Epithelial cell of esophagus (primary cell): ENCODE measurements at regions not wholly inside any gene's neighbourhood (a gene's known extent, or its start where the extent isn't known, plus 50 kb on each side); places are given as distances from the start of the nearest gene placed in this dataset.

ENCODE experiments used
- DNase-seq: peaks from one replicate; pipeline ENCODE4 v3.0.0; 2010; ENCODE audit warnings: low read depth
- H3K4me3 ChIP-seq: 2 replicates; pipeline ENCODE4 v1.5.1; 2011; ENCODE audit warnings: mild to moderate bottlenecking, low read length, control low read depth
- CTCF ChIP-seq: IDR thresholded peaks from 2 replicates; pipeline ENCODE4 v1.5.1; 2011; ENCODE audit warnings: low read depth, mild to moderate bottlenecking, low read length, control low read depth, inconsistent platforms; ENCODE audit not compliant: insufficient read depth; ENCODE audit errors: missing control alignments

- TF ChIP-seq CTCF: no peak
These were observed 79.5 kb downstream of the FAM161A start for GRCh38 chr2:61774351-61774750.

GRCh38 chr2:61771904-61772845 lies 81.7 kb downstream of the FAM161A start:
- TF ChIP-seq CTCF: no peak
- no peak overlapping the region for H3K4me3 ChIP-seq
- DNase-seq: no peak

More at GRCh38 chr2:61774351-61774750, 79.5 kb downstream of the FAM161A start:
- H3K4me3 ChIP-seq: no peak overlapping the region
- no peak for DNase-seq

GRCh38 chr2:61770746-61771145 lies 83.1 kb downstream of the FAM161A start:
- H3K4me3 ChIP-seq: no peak overlapping the region
- DNase-seq: peak; percentile 90
- TF ChIP-seq CTCF: no peak

- no peak overlapping the region for H3K4me3 ChIP-seq
- peak; percentile 58 for DNase-seq
- no peak for TF ChIP-seq CTCF
These were observed 83.6 kb downstream of the FAM161A start for GRCh38 chr2:61770298-61770697.

- DNase-seq: peak; percentile 41
- no peak for TF ChIP-seq CTCF
- no peak overlapping the region for H3K4me3 ChIP-seq
These were observed 84.7 kb downstream of the FAM161A start for GRCh38 chr2:61769093-61769675.

- DNase-seq: peak; percentile 99
- TF ChIP-seq CTCF: no peak
- peak overlapping the region; percentile 76 for H3K4me3 ChIP-seq
These were observed 89.6 kb downstream of the FAM161A start for GRCh38 chr2:61764035-61764800.
